ENCODE measurements at regions not wholly inside any gene's neighbourhood (a gene's known extent, or its start where the extent isn't known, plus 50 kb on each side); places are given as distances from the start of the nearest gene placed in this dataset.

DNA sequence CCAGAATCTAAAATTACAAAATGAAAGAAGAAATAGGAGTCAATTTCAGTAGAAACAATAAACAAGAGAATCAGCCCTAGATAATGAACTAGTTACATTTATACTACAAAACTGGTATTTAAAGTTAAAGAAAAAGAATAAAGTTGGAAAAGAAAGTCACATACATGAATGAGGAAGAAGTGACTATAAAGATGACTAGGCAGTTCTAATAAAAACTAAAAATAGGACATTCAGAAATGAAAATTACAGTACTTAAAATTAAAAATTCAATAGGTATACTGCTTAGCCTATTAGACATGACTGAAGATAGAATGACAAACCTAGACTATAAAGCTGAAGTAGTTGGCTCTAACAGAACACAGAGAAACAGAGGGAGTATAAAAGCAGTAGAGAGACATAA lies 108.8 kb downstream of the AHR start:
- no peak overlapping the region for H3K4me3 ChIP-seq (ENCODE audit: low read depth in 2 of 2, low read length in 2 of 2)
- no peaks in the 10 kb centered on the region for H3K36me3 ChIP-seq (ENCODE audit: control insufficient read depth, insufficient read depth, low read length)
- POLR2A ChIA-PET: no interaction called here
- peaks cover 8% of the 10 kb centered on the region for H3K4me1 ChIP-seq (ENCODE audit: control insufficient read depth, insufficient read depth, low read length)
- no peaks in the 10 kb centered on the region for H3K9me3 ChIP-seq (ENCODE audit: control insufficient read depth, insufficient read depth, low read depth, low read length)
- H3K27me3 ChIP-seq (ENCODE audit: control insufficient read depth, insufficient read depth, low read length): no peaks in the 10 kb centered on the region
- CTCF ChIA-PET: no interaction called here
- intact Hi-C loops (cut with micrococcal nuclease; ENCODE audit: unreplicated experiment): no loop called here
- no peak overlapping the region for H3K27ac ChIP-seq (ENCODE audit: low read length)
- no peak for DNase-seq (ENCODE audit: low read depth, low spot score)
- ATAC-seq: no peak
- in situ Hi-C loops (cut with HindIII; ENCODE audit: low pct_unique_long_range_greater_than_20kb, low sequenced_read_pairs): no loop called here
- TF ChIP-seq POLR2AphosphoS5 (IDR thresholded peaks at IDR 0.05; ENCODE audit: low read depth, low read length) (no peak), SIN3A (IDR thresholded peaks at IDR 0.05; ENCODE audit: borderline replicate concordance, insufficient read depth, low read depth, low read length) (no peak), TCF7L2 (IDR thresholded peaks at IDR 0.05; ENCODE audit: low read depth, low read length) (no peak)
- TF ChIP-seq, protein P1, sequence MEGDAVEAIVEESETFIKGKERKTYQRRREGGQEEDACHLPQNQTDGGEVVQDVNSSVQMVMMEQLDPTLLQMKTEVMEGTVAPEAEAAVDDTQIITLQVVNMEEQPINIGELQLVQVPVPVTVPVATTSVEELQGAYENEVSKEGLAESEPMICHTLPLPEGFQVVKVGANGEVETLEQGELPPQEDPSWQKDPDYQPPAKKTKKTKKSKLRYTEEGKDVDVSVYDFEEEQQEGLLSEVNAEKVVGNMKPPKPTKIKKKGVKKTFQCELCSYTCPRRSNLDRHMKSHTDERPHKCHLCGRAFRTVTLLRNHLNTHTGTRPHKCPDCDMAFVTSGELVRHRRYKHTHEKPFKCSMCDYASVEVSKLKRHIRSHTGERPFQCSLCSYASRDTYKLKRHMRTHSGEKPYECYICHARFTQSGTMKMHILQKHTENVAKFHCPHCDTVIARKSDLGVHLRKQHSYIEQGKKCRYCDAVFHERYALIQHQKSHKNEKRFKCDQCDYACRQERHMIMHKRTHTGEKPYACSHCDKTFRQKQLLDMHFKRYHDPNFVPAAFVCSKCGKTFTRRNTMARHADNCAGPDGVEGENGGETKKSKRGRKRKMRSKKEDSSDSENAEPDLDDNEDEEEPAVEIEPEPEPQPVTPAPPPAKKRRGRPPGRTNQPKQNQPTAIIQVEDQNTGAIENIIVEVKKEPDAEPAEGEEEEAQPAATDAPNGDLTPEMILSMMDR (IDR thresholded peaks at IDR 0.05): no peak
- TF ChIP-seq, protein P2, sequence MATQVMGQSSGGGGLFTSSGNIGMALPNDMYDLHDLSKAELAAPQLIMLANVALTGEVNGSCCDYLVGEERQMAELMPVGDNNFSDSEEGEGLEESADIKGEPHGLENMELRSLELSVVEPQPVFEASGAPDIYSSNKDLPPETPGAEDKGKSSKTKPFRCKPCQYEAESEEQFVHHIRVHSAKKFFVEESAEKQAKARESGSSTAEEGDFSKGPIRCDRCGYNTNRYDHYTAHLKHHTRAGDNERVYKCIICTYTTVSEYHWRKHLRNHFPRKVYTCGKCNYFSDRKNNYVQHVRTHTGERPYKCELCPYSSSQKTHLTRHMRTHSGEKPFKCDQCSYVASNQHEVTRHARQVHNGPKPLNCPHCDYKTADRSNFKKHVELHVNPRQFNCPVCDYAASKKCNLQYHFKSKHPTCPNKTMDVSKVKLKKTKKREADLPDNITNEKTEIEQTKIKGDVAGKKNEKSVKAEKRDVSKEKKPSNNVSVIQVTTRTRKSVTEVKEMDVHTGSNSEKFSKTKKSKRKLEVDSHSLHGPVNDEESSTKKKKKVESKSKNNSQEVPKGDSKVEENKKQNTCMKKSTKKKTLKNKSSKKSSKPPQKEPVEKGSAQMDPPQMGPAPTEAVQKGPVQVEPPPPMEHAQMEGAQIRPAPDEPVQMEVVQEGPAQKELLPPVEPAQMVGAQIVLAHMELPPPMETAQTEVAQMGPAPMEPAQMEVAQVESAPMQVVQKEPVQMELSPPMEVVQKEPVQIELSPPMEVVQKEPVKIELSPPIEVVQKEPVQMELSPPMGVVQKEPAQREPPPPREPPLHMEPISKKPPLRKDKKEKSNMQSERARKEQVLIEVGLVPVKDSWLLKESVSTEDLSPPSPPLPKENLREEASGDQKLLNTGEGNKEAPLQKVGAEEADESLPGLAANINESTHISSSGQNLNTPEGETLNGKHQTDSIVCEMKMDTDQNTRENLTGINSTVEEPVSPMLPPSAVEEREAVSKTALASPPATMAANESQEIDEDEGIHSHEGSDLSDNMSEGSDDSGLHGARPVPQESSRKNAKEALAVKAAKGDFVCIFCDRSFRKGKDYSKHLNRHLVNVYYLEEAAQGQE (IDR thresholded peaks at IDR 0.05; ENCODE audit: insufficient read depth in 1 of 2, low read depth in 2 of 2, low read length in 1 of 2): no peak
- BruUV-seq (replicated peaks): no TSS peak

DNA sequence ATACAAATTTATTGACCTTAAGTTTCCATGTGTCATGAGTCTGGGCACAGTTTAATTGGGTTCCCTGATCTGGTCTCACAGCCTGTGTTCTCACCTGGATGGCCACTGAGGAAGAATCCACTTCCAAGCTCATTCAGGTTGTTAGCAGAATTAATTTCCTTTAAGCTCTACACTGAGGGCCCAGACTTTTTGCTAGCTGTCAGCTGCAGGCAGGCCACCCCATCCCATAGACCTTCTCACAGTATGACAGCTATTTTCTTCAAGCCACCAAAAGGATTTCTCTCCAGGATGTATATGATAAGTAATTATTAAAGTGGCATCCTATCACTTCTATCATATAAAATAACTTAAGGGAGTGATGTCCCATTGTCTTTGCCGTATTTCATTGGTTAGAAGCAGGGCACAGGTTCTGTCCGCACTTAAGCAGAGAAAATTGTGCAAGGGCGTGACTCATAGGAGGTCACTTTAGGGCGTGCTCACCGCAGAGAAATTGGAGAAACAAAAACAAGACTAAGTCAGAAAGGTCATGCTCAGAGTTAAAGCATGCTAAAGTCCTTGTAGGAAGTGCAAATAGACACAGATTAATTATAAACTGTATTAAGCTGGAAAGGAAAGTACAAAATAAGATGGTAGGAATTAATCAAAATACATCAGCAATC lies 109.9 kb downstream of the AHR start:
- Histone ChIP-seq H3K27ac (ENCODE audit: low read length) (no peak overlapping the region), H3K27me3 (ENCODE audit: control insufficient read depth, insufficient read depth, low read length) (no peaks in the 10 kb centered on the region), H3K36me3 (ENCODE audit: control insufficient read depth, insufficient read depth, low read length) (no peaks in the 10 kb centered on the region), H3K4me3 (ENCODE audit: low read depth in 2 of 2, low read length in 2 of 2) (no peak overlapping the region), H3K9me3 (ENCODE audit: control insufficient read depth, insufficient read depth, low read depth, low read length) (no peaks in the 10 kb centered on the region), H3K4me1 (ENCODE audit: control insufficient read depth, insufficient read depth, low read length) (peaks cover 8% of the 10 kb centered on the region)
- ATAC-seq (peak; percentile 98), DNase-seq (ENCODE audit: low read depth, low spot score) (peak; percentile 96)
- TF ChIP-seq SIN3A (IDR thresholded peaks at IDR 0.05; ENCODE audit: borderline replicate concordance, insufficient read depth, low read depth, low read length) (no peak), TCF7L2 (IDR thresholded peaks at IDR 0.05; ENCODE audit: low read depth, low read length) (no peak), POLR2AphosphoS5 (IDR thresholded peaks at IDR 0.05; ENCODE audit: low read depth, low read length) (no peak)
- TF ChIP-seq, protein P1 (IDR thresholded peaks at IDR 0.05): no peak
- TF ChIP-seq, protein P2 (IDR thresholded peaks at IDR 0.05; ENCODE audit: insufficient read depth in 1 of 2, low read depth in 2 of 2, low read length in 1 of 2): no peak
- in situ Hi-C loops (cut with HindIII; ENCODE audit: low pct_unique_long_range_greater_than_20kb, low sequenced_read_pairs) (no loop called here), intact Hi-C loops (cut with micrococcal nuclease; ENCODE audit: unreplicated experiment) (no loop called here)
- no TSS peak for BruUV-seq (replicated peaks)
- ChIA-PET POLR2A (no interaction called here), CTCF (no interaction called here)
